GM10266 (cell line): ENCODE measurements at regions not wholly inside any gene's neighbourhood (a gene's known extent, or its start where the extent isn't known, plus 50 kb on each side); places are given as distances from the start of the nearest gene placed in this dataset.

Experiments
- DNase-seq: peaks from one replicate; pipeline ENCODE4 v3.0.0; 2012; ENCODE audit errors: extremely low spot score
- TF ChIP-seq, protein P1 (sequence below): IDR thresholded peaks from 2 replicates; pipeline ENCODE4 v1.5.1; 2012; ENCODE audit warnings: mild to moderate bottlenecking, low read depth; ENCODE audit not compliant: control insufficient read depth, insufficient read depth; ENCODE audit errors: missing control alignments

DNA sequence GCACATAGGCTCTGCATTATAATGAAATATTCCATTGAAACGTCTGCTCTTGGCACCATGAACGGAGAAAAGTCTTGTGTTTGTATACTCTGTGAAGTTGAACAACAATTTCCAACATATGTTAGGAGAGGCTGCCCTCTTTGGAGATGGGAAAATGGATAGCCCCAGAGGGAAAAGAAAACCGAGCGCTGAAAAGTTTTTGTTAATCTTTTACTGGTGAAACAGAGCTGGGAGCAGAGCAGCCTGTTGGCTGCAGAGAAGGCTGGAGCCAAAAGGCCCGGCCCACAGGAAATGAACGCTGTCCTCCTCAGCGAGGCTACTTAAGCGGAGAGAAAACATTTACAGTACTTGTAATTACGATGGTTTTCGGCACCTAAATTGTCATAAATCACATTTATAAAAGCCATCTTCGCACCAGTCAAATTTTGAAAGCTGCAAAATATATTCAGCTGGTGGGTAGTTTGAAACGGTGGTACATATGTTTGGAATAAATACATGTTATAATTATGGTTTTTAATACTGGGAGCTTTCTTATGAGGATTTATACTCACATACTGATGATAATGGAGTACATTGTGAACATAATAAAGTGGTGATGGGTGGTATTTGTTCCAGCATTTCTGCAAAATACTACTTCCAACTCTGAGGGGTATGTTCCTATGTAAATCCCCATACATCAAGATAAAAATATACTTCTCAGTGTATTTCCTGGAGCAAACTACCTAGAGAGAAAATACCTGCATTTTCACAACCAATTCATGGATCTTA, 129.6 kb upstream of the CNTLN start:
- TF ChIP-seq, protein P1, sequence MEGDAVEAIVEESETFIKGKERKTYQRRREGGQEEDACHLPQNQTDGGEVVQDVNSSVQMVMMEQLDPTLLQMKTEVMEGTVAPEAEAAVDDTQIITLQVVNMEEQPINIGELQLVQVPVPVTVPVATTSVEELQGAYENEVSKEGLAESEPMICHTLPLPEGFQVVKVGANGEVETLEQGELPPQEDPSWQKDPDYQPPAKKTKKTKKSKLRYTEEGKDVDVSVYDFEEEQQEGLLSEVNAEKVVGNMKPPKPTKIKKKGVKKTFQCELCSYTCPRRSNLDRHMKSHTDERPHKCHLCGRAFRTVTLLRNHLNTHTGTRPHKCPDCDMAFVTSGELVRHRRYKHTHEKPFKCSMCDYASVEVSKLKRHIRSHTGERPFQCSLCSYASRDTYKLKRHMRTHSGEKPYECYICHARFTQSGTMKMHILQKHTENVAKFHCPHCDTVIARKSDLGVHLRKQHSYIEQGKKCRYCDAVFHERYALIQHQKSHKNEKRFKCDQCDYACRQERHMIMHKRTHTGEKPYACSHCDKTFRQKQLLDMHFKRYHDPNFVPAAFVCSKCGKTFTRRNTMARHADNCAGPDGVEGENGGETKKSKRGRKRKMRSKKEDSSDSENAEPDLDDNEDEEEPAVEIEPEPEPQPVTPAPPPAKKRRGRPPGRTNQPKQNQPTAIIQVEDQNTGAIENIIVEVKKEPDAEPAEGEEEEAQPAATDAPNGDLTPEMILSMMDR = no peak
- DNase-seq = no peak

DNA sequence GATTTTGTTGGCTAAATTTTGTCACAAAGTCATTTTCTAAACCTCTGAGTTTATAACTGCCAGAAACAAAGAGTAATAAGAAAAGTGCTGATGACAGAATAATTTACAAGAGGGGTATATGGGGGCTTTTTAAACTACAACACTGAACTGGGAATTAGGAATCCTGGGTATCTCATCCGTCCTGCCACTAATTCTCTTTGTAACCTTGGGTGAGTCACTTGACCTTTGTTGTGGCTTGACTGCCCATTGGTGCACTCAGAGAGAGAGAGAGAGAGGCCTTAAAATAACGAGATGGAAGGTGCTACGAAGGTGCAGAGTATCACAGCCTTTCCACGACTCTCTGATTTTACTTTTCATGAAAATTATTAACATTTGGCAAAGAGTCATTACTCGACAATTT, 130.3 kb upstream of the CNTLN start:
- DNase-seq = no peak
- TF ChIP-seq, protein P1 = no peak

DNA sequence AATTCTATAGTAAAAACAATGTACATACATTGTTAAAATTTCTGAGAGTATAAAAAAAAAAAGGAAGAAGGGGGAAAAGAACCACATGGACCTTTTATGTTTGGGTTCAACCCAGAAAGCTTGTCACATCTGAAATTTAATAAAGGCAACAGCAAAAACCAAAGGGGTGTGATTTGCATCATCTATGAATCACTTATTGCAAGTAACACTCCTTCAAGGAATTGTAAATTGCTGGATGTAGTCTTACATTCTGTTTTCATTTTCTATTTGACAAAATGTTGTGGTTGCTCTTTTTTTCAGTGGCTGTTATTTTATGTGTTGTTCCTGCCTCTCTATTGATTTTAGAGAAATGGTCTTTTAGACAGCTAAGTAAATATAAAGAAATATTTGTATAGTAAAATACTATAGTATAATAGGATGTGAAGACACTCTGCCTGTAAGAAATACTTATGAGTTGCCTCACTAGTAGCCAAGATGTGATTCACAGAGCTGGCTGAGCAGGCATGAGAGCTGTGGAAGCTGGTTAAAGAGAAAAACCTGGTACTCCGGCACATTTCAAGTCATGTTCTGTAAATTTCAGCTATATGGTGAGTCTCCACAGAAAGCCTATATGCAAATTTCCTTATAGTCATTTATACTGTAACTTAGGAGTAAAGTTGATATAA, 131.1 kb upstream of the CNTLN start:
- DNase-seq = no peak
- TF ChIP-seq, protein P1 = no peak

DNA sequence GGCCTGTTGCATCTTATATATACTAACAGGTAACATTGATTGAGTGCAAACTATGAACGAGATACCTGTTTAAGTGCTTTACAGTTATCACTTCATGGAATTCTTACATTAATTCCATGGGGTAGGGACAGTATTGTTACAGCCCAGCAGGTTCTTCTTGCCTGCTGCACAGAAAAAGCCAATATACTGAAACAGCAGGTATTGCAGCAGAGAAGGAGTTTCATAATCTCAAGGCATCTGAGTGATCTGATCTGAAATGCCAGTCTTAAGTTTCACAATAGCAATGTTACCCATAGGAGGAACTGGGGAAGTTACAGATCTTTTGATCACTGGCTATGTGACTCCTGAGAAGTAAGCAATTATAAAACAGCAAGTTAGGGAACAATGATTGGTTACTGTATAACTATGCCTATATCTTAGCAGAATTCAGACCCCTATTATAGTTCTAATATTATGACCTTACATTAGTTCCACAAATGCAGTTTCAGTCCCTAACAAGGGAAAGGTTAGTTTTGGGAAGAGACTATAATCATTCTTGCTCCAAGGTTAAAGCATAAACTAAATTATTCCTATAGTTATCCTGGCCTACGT, 126.5 kb upstream of the BNC2 start:
- TF ChIP-seq, protein P1 = no peak
- DNase-seq = no peak

DNA sequence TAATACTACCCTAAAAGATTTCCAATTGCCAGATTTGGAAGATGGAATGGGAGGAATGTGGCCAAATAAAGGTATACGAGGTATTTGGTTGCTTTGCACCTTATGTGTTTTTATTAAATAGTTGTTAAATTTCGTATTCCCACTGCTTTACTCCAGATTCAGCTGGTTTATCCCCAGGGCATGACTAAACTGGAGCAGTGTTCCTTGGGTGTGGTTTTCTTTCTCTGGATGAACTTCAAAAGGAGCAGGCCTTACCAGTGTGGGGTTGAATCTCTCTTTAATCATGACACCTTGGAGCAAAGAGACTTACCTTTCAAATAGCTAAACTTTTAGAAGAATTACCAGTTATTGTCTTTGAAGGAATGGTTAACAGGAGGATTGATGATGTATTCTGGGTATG, 121.7 kb upstream of the BNC2 start:
- no peak for DNase-seq
- TF ChIP-seq, protein P1 = no peak

DNA sequence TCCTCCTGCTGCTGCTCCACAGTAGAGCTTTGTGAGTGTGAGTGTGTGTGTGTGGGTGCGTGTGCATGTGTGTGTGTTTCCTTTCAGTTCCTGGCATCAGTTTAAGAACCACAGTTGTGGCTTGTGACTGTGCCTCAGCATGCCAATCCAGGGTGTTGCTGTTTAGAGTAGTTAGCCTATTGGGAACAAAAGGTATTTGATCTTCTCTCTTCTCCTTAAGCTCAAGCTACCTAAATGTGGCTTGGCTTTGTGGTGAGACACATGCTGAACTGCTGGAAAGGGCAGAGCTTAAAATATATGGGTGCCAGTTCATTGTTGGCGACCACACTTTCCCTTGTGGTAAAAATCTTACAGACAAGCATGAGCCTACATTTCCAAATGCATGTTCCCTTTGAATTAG, 116.6 kb upstream of the BNC2 start:
- no peak for DNase-seq
- TF ChIP-seq, protein P1 = no peak

DNA sequence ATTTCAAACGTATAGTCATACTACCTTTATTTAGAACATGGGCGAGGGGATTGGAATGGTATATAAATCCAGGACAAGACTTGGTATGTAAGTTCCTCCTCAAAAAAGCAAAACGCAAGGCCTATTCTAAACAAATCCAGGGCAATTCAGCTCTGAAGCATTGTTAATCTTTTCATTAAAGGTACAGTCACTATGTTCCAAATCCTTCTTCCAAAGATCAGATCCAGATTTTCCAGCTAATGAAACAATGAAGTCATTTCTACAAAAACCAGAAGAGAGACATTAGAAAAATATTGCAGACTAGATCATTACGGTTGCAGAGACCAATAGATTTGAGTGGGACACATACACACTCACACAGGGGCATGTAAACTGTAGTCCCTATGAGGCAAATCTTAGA, 116.1 kb upstream of the BNC2 start:
- TF ChIP-seq, protein P1 = no peak
- DNase-seq = no peak
